VCaP (cell line): ENCODE measurements at regions not wholly inside any gene's neighbourhood (a gene's known extent, or its start where the extent isn't known, plus 50 kb on each side); places are given as distances from the start of the nearest gene placed in this dataset.
"Not testable (repeated sequence)": the region's sequence is repeated elsewhere in the genome, so short reads cannot be mapped to it uniquely, and the experiment has no call there.

ENCODE experiments used
- H3K27ac ChIP-seq: fragments of 450-650 bp; 2 replicates; pipeline ENCODE4 v1.5.1; 2017
- CTCF ChIP-seq: fragments of 450-650 bp; conservative IDR thresholded peaks from 2 replicates; pipeline ENCODE4 v1.5.1; 2017; ENCODE audit warnings: mild to moderate bottlenecking, moderate library complexity

- peak overlapping the region; percentile 67 for H3K27ac ChIP-seq
Measured at GRCh38 chr16:21513812-21514473, 85.4 kb upstream of the METTL9 start.

- H3K27ac ChIP-seq = peak overlapping the region; percentile 67
Measured at GRCh38 chr16:21514474-21514840, 84.9 kb upstream of the METTL9 start.

GRCh38 chr16:21516705-21517040 is 82.7 kb upstream of the METTL9 start:
- peak overlapping the region; percentile 67; the same call in 1 of the 2 replicates for H3K27ac ChIP-seq

GRCh38 chr16:21517263-21517662 is 82.1 kb upstream of the METTL9 start:
- H3K27ac ChIP-seq = peak overlapping the region; percentile 72

GRCh38 chr16:21519361-21520133 is 79.8 kb upstream of the METTL9 start:
- peak overlapping the region; percentile 72 for H3K27ac ChIP-seq

GRCh38 chr16:21520134-21521047 is 79.0 kb upstream of the METTL9 start:
- peak overlapping the region; percentile 72 for H3K27ac ChIP-seq

GRCh38 chr16:21521048-21521389 is 78.4 kb upstream of the METTL9 start:
- not testable (repeated sequence) for H3K27ac ChIP-seq

GRCh38 chr16:21521390-21522143 is 77.8 kb upstream of the METTL9 start:
- not testable (repeated sequence) for H3K27ac ChIP-seq

- H3K27ac ChIP-seq = not testable (repeated sequence)
Measured at GRCh38 chr16:21522846-21523245, 76.5 kb upstream of the METTL9 start.

GRCh38 chr16:21523411-21524067 is 75.8 kb upstream of the METTL9 start:
- no peak overlapping the region for H3K27ac ChIP-seq

GRCh38 chr16:21524068-21524751 is 75.2 kb upstream of the METTL9 start:
- TF ChIP-seq CTCF = no peak
- no peak overlapping the region for H3K27ac ChIP-seq

More at GRCh38 chr16:21523411-21524067, 75.8 kb upstream of the METTL9 start:
- no peak for TF ChIP-seq CTCF

- not testable (repeated sequence) for H3K27ac ChIP-seq
Measured at GRCh38 chr16:21524752-21525028, 74.7 kb upstream of the METTL9 start.

- H3K27ac ChIP-seq = not testable (repeated sequence)
Measured at GRCh38 chr16:21525029-21525895, 74.1 kb upstream of the METTL9 start.

- H3K27ac ChIP-seq = not testable (repeated sequence)
Measured at GRCh38 chr16:21525956-21526922, 73.1 kb upstream of the METTL9 start.
